Upper lobe of left lung (tissue), 6 donors: ENCODE measurements at regions not wholly inside any gene's neighbourhood (a gene's known extent, or its start where the extent isn't known, plus 50 kb on each side); places are given as distances from the start of the nearest gene placed in this dataset.
A peak's percentile ranks its signal among the peaks of the same experiment; 100 is the strongest.

Experiments used
- ATAC-seq, 2 donors: fragments of 200-7000 bp; cut with Tn5 transposase; one replicate each; pipeline ENCODE4 v1.9.1; 2022; ENCODE audit warnings: mild to moderate bottlenecking in 2 of 2, moderate library complexity in 2 of 2; ENCODE audit not compliant: low FRiP score in 2 of 2
- DNase-seq, 2 donors: peaks; one replicate each; pipeline ENCODE4 v3.0.0-alpha.2; 2019 to 2020
- H3K27ac ChIP-seq, 4 donors: fragments of 200-600 bp; sonication (generic); one replicate each; pipeline ENCODE4 v1.5.1; 2016 to 2019
- H3K27me3 ChIP-seq, 4 donors: fragments of 200-600 bp; sonication (generic); one replicate each; pipeline ENCODE4 v1.5.1; 2017 to 2019
- H3K36me3 ChIP-seq, 4 donors: fragments of 200-600 bp; sonication (generic); one replicate each; pipeline ENCODE4 v1.5.1; 2016 to 2019
- H3K4me1 ChIP-seq, 4 donors: fragments of 200-600 bp; sonication (generic); one replicate each; pipeline ENCODE4 v1.5.1; 2018 to 2019
- H3K4me3 ChIP-seq, 4 donors: fragments of 200-600 bp; sonication (generic); one replicate each; pipeline ENCODE4 v1.5.1; 2017 to 2019; ENCODE audit warnings: mild to moderate bottlenecking in 2 of 4, moderate library complexity in 1 of 4
- H3K9me3 ChIP-seq, 4 donors: fragments of 200-600 bp; sonication (generic); one replicate each; pipeline ENCODE4 v1.5.1; 2018 to 2019
- CTCF ChIP-seq, 6 experiments: fragments of 450-650 bp in 4 of 6; fragments of 200-600 bp in 2 of 6; sonication (generic) in 2 of 6; IDR thresholded peaks; one replicate each; pipeline ENCODE4 v1.5.1; 2016 to 2019; ENCODE audit warnings: antibody characterized with exemption in 6 of 6
- EP300 ChIP-seq, 4 donors: sonication (generic); formaldehyde crosslinking; IDR thresholded peaks; one replicate each; pipeline ENCODE4 v1.5.1; 2017; ENCODE audit warnings: antibody characterized with exemption in 4 of 4, control low read depth in 2 of 4
- POLR2A ChIP-seq, 4 donors: fragments of 450-650 bp; IDR thresholded peaks; one replicate each; pipeline ENCODE4 v1.5.1; 2016 to 2017; ENCODE audit warnings: antibody characterized with exemption in 4 of 4, mild to moderate bottlenecking in 2 of 4
- POLR2AphosphoS5 ChIP-seq, 2 donors: sonication (generic); formaldehyde crosslinking; IDR thresholded peaks; one replicate each; pipeline ENCODE4 v1.5.1; 2017; ENCODE audit warnings: antibody characterized with exemption in 2 of 2
- WGBS, 2 donors: methylation state at CpG; one replicate each; pipeline ENCODE4 v1.1.5; 2017 to 2018; 5-methylcytosine and 5-hydroxymethylcytosine counted together
- donor health status: DM: no; HTN: no; CAD: no; lungs with moderate emphysema.
- donor health status: DM: no; HTN: yes; CAD: no; lungs with severe emphysema.

- Histone ChIP-seq H3K27me3 (no peaks in the 10 kb centered on the region), H3K9me3 (no peaks in the 10 kb centered on the region), H3K4me3 (no peak overlapping the region), H3K27ac (no peak overlapping the region), H3K4me1 (no peaks in the 10 kb centered on the region), H3K36me3 (no peaks in the 10 kb centered on the region)
- DNase-seq (no peak), ATAC-seq (no peak)
- TF ChIP-seq CTCF (IDR thresholded peaks at IDR 0.05) (no peak), EP300 (IDR thresholded peaks at IDR 0.05) (no peak), POLR2A (IDR thresholded peaks at IDR 0.05) (no peak), POLR2AphosphoS5 (IDR thresholded peaks at IDR 0.05) (no peak)
- WGBS, 2 donors: 75% methylated on average over 6 of the region's 6 CpGs
These were observed 59.5 kb upstream of the CYSLTR2 start for GRCh38 chr13:48594096-48594815.

GRCh38 chr13:48595431-48596429, 58.0 kb upstream of the CYSLTR2 start:
- H3K9me3 ChIP-seq: no peaks in the 10 kb centered on the region
- H3K27me3 ChIP-seq: no peaks in the 10 kb centered on the region
- 62 to 64% methylated on average over 7 of the region's 7 CpGs for WGBS, 2 donors
- H3K4me3 ChIP-seq: no peak overlapping the region
- TF ChIP-seq POLR2AphosphoS5 (IDR thresholded peaks at IDR 0.05) (no peak), POLR2A (IDR thresholded peaks at IDR 0.05) (peak in 1 of 4 donors; percentile 18), EP300 (IDR thresholded peaks at IDR 0.05) (no peak), CTCF (IDR thresholded peaks at IDR 0.05) (peak; percentile 30 to 60 (median 48))
- H3K4me1 ChIP-seq: no peaks in the 10 kb centered on the region
- H3K36me3 ChIP-seq: no peaks in the 10 kb centered on the region
- peak in 1 of 2 donors; percentile 90 for ATAC-seq
- peak in 1 of 2 donors; percentile 47 for DNase-seq
- no peak overlapping the region for H3K27ac ChIP-seq

- TF ChIP-seq EP300 (IDR thresholded peaks at IDR 0.05) (no peak), POLR2AphosphoS5 (IDR thresholded peaks at IDR 0.05) (no peak), CTCF (IDR thresholded peaks at IDR 0.05) (no peak), POLR2A (IDR thresholded peaks at IDR 0.05) (no peak)
- no peaks in the 10 kb centered on the region for H3K36me3 ChIP-seq
- DNase-seq (no peak), ATAC-seq (no peak)
- no peak overlapping the region for H3K27ac ChIP-seq
- H3K27me3 ChIP-seq: no peaks in the 10 kb centered on the region
- WGBS, 2 donors: 43 to 58% methylated on average over 5 of the region's 5 CpGs
- peaks cover 0 to 3% (median under 1%) of the 10 kb centered on the region in 4 donors for H3K9me3 ChIP-seq
- no peak overlapping the region for H3K4me3 ChIP-seq
- no peaks in the 10 kb centered on the region for H3K4me1 ChIP-seq
These were observed 53.1 kb upstream of the CYSLTR2 start for GRCh38 chr13:48600374-48601364.

- 79% methylated on average over 8 of the region's 8 CpGs for WGBS, 2 donors
- H3K27ac ChIP-seq: no peak overlapping the region
- peaks cover 0 to 6% (median 4%) of the 10 kb centered on the region in 4 donors for H3K9me3 ChIP-seq
- no peak for TF ChIP-seq POLR2AphosphoS5 (IDR thresholded peaks at IDR 0.05)
- no peak for TF ChIP-seq EP300 (IDR thresholded peaks at IDR 0.05)
- TF ChIP-seq POLR2A (IDR thresholded peaks at IDR 0.05): no peak
- TF ChIP-seq CTCF (IDR thresholded peaks at IDR 0.05): no peak
- no peak for ATAC-seq
- H3K4me1 ChIP-seq: no peaks in the 10 kb centered on the region
- H3K27me3 ChIP-seq: no peaks in the 10 kb centered on the region
- no peak for DNase-seq
- H3K4me3 ChIP-seq: no peak overlapping the region
- H3K36me3 ChIP-seq: no peaks in the 10 kb centered on the region
These were observed 51.3 kb upstream of the CYSLTR2 start for GRCh38 chr13:48602296-48603016.
